ENCODE measurements at regions not wholly inside any gene's neighbourhood (a gene's known extent, or its start where the extent isn't known, plus 50 kb on each side); places are given as distances from the start of the nearest gene placed in this dataset.

- no peak for TF ChIP-seq CTCF (IDR thresholded peaks at IDR 0.05)
- TF ChIP-seq POLR2A (IDR thresholded peaks at IDR 0.05), result no peak
Measured at GRCh38 chr20:48411245-48411644, 416.6 kb downstream of the PREX1 start.
